ENCODE measurements at regions not wholly inside any gene's neighbourhood (a gene's known extent, or its start where the extent isn't known, plus 50 kb on each side); places are given as distances from the start of the nearest gene placed in this dataset.

- TF ChIP-seq CTCF (IDR thresholded peaks at IDR 0.05) (no peak), POLR2A (IDR thresholded peaks at IDR 0.05) (no peak)
Observed at GRCh38 chr11:116257092-116257491, 515.7 kb downstream of the BUD13 start.
